ENCODE measurements at regions not wholly inside any gene's neighbourhood (a gene's known extent, or its start where the extent isn't known, plus 50 kb on each side); places are given as distances from the start of the nearest gene placed in this dataset.

- ChIA-PET SMC1A (ENCODE audit: uncharacterized antibody, unreplicated experiment) (interaction anchor here (1.0 to 1.6 kb wide), 2 partner anchors 8 to 15 kb away, joined by 4 read pairs; no protein-coding TSS in a partner anchor), RAD21 (ENCODE audit: unreplicated experiment) (no interaction called here), CTCF (interaction anchor here (0.8 to 1.4 kb wide), 4 partner anchors 9 to 851 kb away, joined by 3 to 4 read pairs (median 3); no protein-coding TSS in a partner anchor), POLR2A (no interaction called here)
- no peak for DNase-seq (ENCODE audit: low read depth, low spot score)
- BruUV-seq (replicated peaks) = no TSS peak
- Histone ChIP-seq H3K4me2 (ENCODE audit: control insufficient read depth, insufficient read depth) (no peak overlapping the region), H3K36me3 (ENCODE audit: control insufficient read depth in 2 of 2, insufficient read depth in 2 of 2, low read length in 1 of 2) (no peaks in the 10 kb centered on the region), H3K9me3 (replicated peaks; ENCODE audit: control insufficient read depth, insufficient read depth, low read length) (no peaks in the 10 kb centered on the region), H4K20me1 (ENCODE audit: control insufficient read depth, insufficient read depth) (no peaks in the 10 kb centered on the region), H3K4me1 (ENCODE audit: control insufficient read depth, insufficient read depth, low read length) (no peaks in the 10 kb centered on the region), H3K9ac (ENCODE audit: control insufficient read depth, insufficient read depth, low read length) (no peak overlapping the region), H3K27me3 (replicated peaks in 1 of 2; ENCODE audit: control insufficient read depth in 2 of 2, insufficient read depth in 2 of 2, low read length in 1 of 2) (no peaks in the 10 kb centered on the region), H3K27ac (ENCODE audit: control insufficient read depth, insufficient read depth) (no peak overlapping the region), H3K79me2 (ENCODE audit: control insufficient read depth, insufficient read depth, low read length) (no peaks in the 10 kb centered on the region), H3K4me3 (no peak overlapping the region), H2AFZ (ENCODE audit: control insufficient read depth, low read depth, low read length) (no peak overlapping the region; the same call in 1 of the 2 replicates)
- in situ Hi-C loops (cut with MboI) = no loop called here
- no peak for FAIRE-seq
- 12% methylated on average over 3 of the region's 3 CpGs for WGBS (ENCODE audit: insufficient coverage, insufficient replicate concordance, low lambda C conversion rate, missing lambda C conversion rate)
- peak; percentile 86 for ATAC-seq
- TF ChIP-seq IKZF1 (conservative IDR thresholded peaks at IDR 0.05) (0 out of 2 replicates have a peak, but pooled peaks have one; percentile 37), PML (IDR thresholded peaks at IDR 0.05; ENCODE audit: low read length) (no peak), HCFC1 (IDR thresholded peaks at IDR 0.05; ENCODE audit: low read length) (no peak), BHLHE40 (IDR thresholded peaks at IDR 0.05; ENCODE audit: borderline replicate concordance in 1 of 2, low read depth in 2 of 2, low read length in 1 of 2) (peak in 1 of 2 experiments; percentile 27; a peak in 1 of 4 replicates), NBN (IDR thresholded peaks at IDR 0.05) (no peak), BMI1 (IDR thresholded peaks at IDR 0.05; ENCODE audit: borderline replicate concordance) (peak; percentile 31; the same call in 1 of the 2 replicates), SMC3 (IDR thresholded peaks at IDR 0.05; ENCODE audit: borderline replicate concordance, low read length) (no peak), IKZF2 (IDR thresholded peaks at IDR 0.05) (0 out of 4 replicates have a peak, but pooled peaks of 1 of the 2 experiments have one; percentile 10), KAT2A (conservative IDR thresholded peaks at IDR 0.05; ENCODE audit: control insufficient read depth, low read depth, low read length) (no peak), RUNX3 (IDR thresholded peaks at IDR 0.05; ENCODE audit: low read length) (peak; percentile 24), SKIL (IDR thresholded peaks at IDR 0.05; ENCODE audit: low read depth, poor library complexity, severe bottlenecking) (no peak), RBBP5 (conservative IDR thresholded peaks at IDR 0.05) (no peak)
- intact Hi-C loops (cut with micrococcal nuclease; ENCODE audit: unreplicated experiment) = no loop called here
Measured at GRCh38 chr4:43778187-43778915, 670.3 kb downstream of the KCTD8 start.

Measured in GM12878 (cell line).